ENCODE measurements at regions not wholly inside any gene's neighbourhood (a gene's known extent, or its start where the extent isn't known, plus 50 kb on each side); places are given as distances from the start of the nearest gene placed in this dataset.

GRCh38 chr4:77344784-77345183 is 187.8 kb downstream of the CCNG2 start:
- TF ChIP-seq POLR2AphosphoS5 (IDR thresholded peaks at IDR 0.05; ENCODE audit: insufficient read depth in 1 of 2, low read depth in 1 of 2), result no peak
- TF ChIP-seq CTCF (IDR thresholded peaks at IDR 0.05), result no peak
- no peak for TF ChIP-seq POLR2A (IDR thresholded peaks at IDR 0.05)
- intact Hi-C loops (cut with DNase I), result no loop called here
- H3K27me3 ChIP-seq, result no peaks in the 10 kb centered on the region
- H3K27ac ChIP-seq, result no peak overlapping the region
- H3K4me3 ChIP-seq, result no peak overlapping the region
- no peaks in the 10 kb centered on the region for H3K4me1 ChIP-seq
- H3K9me3 ChIP-seq, result no peaks in the 10 kb centered on the region
- no peaks in the 10 kb centered on the region for H3K36me3 ChIP-seq
- no peak for DNase-seq (ENCODE audit: extremely low spot score in 2 of 2)

GRCh38 chr4:77347351-77347966 is 190.5 kb downstream of the CCNG2 start:
- peak in 1 of 2 donors; percentile 54 for DNase-seq (ENCODE audit: extremely low spot score in 2 of 2)
- TF ChIP-seq CTCF (IDR thresholded peaks at IDR 0.05) (no peak), POLR2AphosphoS5 (IDR thresholded peaks at IDR 0.05; ENCODE audit: insufficient read depth in 1 of 2, low read depth in 1 of 2) (no peak), POLR2A (IDR thresholded peaks at IDR 0.05) (no peak)
- H3K4me3 ChIP-seq, result no peak overlapping the region
- no peak overlapping the region for H3K27ac ChIP-seq
- intact Hi-C loops (cut with DNase I), result no loop called here
- no peaks in the 10 kb centered on the region for H3K27me3 ChIP-seq
- H3K4me1 ChIP-seq, result no peaks in the 10 kb centered on the region
- no peaks in the 10 kb centered on the region for H3K36me3 ChIP-seq
- H3K9me3 ChIP-seq, result no peaks in the 10 kb centered on the region

GRCh38 chr4:77348815-77349214 is 191.8 kb downstream of the CCNG2 start:
- H3K27ac ChIP-seq, result no peak overlapping the region
- intact Hi-C loops (cut with DNase I), result no loop called here
- H3K4me1 ChIP-seq, result no peaks in the 10 kb centered on the region
- no peak overlapping the region for H3K4me3 ChIP-seq
- no peaks in the 10 kb centered on the region for H3K27me3 ChIP-seq
- TF ChIP-seq POLR2AphosphoS5 (IDR thresholded peaks at IDR 0.05; ENCODE audit: insufficient read depth in 1 of 2, low read depth in 1 of 2) (no peak), POLR2A (IDR thresholded peaks at IDR 0.05) (no peak), CTCF (IDR thresholded peaks at IDR 0.05) (no peak)
- no peaks in the 10 kb centered on the region for H3K36me3 ChIP-seq
- DNase-seq (ENCODE audit: extremely low spot score in 2 of 2), result no peak
- no peaks in the 10 kb centered on the region for H3K9me3 ChIP-seq

GRCh38 chr4:77349364-77349763 is 192.4 kb downstream of the CCNG2 start:
- no peaks in the 10 kb centered on the region for H3K36me3 ChIP-seq
- H3K27ac ChIP-seq, result no peak overlapping the region
- H3K4me3 ChIP-seq, result no peak overlapping the region
- TF ChIP-seq POLR2A (IDR thresholded peaks at IDR 0.05), result no peak
- TF ChIP-seq POLR2AphosphoS5 (IDR thresholded peaks at IDR 0.05; ENCODE audit: insufficient read depth in 1 of 2, low read depth in 1 of 2), result no peak
- intact Hi-C loops (cut with DNase I), result no loop called here
- no peaks in the 10 kb centered on the region for H3K4me1 ChIP-seq
- H3K27me3 ChIP-seq, result no peaks in the 10 kb centered on the region
- H3K9me3 ChIP-seq, result no peaks in the 10 kb centered on the region
- DNase-seq (ENCODE audit: extremely low spot score in 2 of 2), result no peak

GRCh38 chr4:77349796-77350195 is 192.8 kb downstream of the CCNG2 start:
- no peak for TF ChIP-seq POLR2A (IDR thresholded peaks at IDR 0.05)
- no peak for TF ChIP-seq POLR2AphosphoS5 (IDR thresholded peaks at IDR 0.05; ENCODE audit: insufficient read depth in 1 of 2, low read depth in 1 of 2)
- no peak for TF ChIP-seq CTCF (IDR thresholded peaks at IDR 0.05)
- intact Hi-C loops (cut with DNase I), result no loop called here
- Histone ChIP-seq H3K36me3 (no peaks in the 10 kb centered on the region), H3K4me1 (no peaks in the 10 kb centered on the region), H3K4me3 (no peak overlapping the region), H3K9me3 (no peaks in the 10 kb centered on the region), H3K27ac (no peak overlapping the region), H3K27me3 (no peaks in the 10 kb centered on the region)
- DNase-seq (ENCODE audit: extremely low spot score in 2 of 2), result no peak

Measured in vagina (tissue), 2 donors.